Omental fat pad (tissue), 3 donors: ENCODE measurements at regions not wholly inside any gene's neighbourhood (a gene's known extent, or its start where the extent isn't known, plus 50 kb on each side); places are given as distances from the start of the nearest gene placed in this dataset.
A peak's percentile ranks its signal among the peaks of the same experiment; 100 is the strongest.

ENCODE experiments used
- ATAC-seq: fragments of 150-250 bp; one replicate; pipeline ENCODE4 v1.9.1; 2016; ENCODE audit warnings: mild to moderate bottlenecking, moderate library complexity; ENCODE audit not compliant: low FRiP score
- DNase-seq: peaks from one replicate; pipeline ENCODE4 v3.0.0-alpha.2; 2019; ENCODE audit warnings: low spot score
- TF ChIP-seq, protein P1 (sequence below), 3 donors: fragments of 450-650 bp; IDR thresholded peaks; one replicate each; pipeline ENCODE4 v1.5.1; 2016 to 2017; ENCODE audit warnings: antibody characterized with exemption in 3 of 3, mild to moderate bottlenecking in 3 of 3, moderate library complexity in 2 of 3

DNA sequence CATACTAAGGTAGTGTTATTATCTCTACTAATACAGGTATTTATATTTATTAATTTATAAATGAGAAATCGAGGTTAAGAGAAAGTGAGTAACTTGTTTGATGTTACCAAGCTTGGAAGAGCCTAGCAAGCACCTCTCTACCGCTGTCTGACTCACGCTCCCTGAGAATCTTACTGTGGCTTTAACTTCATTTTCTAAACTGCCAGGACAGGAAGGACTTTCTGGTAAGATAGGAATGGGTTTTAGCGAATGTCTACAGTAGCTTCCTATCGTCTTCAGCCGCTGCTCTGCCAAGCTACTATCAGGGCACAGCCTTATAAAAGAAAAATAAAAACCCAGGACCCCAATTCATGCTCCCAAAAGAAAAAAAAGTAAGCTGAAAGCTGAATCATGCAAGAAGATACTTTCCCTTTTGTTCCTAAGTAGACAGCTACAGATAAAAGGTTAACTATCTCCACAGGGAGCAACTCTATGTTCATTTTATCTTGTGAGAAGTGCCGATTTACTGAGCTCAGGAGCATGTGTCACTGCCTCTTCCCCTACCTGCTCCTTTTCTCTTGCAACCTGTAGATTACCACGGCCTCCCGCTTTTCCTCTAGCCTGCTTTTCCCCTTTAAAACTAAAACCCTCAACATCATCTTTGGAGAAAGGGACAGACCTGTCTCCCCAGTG is 60.2 kb downstream of the THNSL1 start:
- TF ChIP-seq, protein P1, sequence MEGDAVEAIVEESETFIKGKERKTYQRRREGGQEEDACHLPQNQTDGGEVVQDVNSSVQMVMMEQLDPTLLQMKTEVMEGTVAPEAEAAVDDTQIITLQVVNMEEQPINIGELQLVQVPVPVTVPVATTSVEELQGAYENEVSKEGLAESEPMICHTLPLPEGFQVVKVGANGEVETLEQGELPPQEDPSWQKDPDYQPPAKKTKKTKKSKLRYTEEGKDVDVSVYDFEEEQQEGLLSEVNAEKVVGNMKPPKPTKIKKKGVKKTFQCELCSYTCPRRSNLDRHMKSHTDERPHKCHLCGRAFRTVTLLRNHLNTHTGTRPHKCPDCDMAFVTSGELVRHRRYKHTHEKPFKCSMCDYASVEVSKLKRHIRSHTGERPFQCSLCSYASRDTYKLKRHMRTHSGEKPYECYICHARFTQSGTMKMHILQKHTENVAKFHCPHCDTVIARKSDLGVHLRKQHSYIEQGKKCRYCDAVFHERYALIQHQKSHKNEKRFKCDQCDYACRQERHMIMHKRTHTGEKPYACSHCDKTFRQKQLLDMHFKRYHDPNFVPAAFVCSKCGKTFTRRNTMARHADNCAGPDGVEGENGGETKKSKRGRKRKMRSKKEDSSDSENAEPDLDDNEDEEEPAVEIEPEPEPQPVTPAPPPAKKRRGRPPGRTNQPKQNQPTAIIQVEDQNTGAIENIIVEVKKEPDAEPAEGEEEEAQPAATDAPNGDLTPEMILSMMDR (IDR thresholded peaks at IDR 0.05) = no peak
- DNase-seq = no peak
- ATAC-seq = no peak

GRCh38 chr10:25078658-25079431 is 62.4 kb downstream of the THNSL1 start:
- ATAC-seq (no peak), DNase-seq (no peak)
- TF ChIP-seq, protein P1 (IDR thresholded peaks at IDR 0.05) = no peak

DNA sequence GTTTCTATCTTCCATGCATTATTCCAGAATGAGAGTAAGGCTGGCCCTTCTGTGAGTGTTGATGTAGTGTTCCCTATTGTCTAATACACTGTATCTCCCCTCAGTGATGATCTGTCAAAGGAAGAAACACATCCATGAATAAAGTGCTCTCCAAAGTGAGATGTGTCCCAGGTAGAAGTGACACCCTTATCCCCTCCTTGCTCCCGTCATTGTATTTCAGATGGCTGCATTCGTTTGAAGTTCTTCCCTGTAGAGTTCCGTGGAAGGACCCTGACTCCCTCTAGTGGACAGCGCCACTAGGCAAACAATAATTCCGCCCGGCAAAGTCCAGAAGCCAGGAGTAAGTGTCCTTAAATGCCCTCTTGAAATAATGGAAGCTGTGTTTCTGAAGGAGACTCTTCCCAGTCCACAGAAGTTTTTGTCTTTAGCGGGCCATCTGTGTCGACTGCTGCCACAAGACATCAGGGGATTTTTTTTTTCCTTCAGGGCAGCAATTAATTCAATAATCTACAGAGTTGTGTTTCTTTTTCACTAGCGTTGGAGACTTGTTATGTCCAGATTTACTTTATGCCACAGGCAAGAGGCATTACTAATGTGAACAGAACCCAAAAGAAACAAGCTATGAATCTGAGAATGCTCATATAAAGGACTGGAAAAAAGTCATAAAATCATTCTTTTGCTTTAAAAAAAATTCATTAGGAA is 64.6 kb downstream of the THNSL1 start:
- TF ChIP-seq, protein P1 (IDR thresholded peaks at IDR 0.05) = peak in 2 of 3 donors; percentile 63 to 65
- ATAC-seq (peak; percentile 95), DNase-seq (peak; percentile 70)

DNA sequence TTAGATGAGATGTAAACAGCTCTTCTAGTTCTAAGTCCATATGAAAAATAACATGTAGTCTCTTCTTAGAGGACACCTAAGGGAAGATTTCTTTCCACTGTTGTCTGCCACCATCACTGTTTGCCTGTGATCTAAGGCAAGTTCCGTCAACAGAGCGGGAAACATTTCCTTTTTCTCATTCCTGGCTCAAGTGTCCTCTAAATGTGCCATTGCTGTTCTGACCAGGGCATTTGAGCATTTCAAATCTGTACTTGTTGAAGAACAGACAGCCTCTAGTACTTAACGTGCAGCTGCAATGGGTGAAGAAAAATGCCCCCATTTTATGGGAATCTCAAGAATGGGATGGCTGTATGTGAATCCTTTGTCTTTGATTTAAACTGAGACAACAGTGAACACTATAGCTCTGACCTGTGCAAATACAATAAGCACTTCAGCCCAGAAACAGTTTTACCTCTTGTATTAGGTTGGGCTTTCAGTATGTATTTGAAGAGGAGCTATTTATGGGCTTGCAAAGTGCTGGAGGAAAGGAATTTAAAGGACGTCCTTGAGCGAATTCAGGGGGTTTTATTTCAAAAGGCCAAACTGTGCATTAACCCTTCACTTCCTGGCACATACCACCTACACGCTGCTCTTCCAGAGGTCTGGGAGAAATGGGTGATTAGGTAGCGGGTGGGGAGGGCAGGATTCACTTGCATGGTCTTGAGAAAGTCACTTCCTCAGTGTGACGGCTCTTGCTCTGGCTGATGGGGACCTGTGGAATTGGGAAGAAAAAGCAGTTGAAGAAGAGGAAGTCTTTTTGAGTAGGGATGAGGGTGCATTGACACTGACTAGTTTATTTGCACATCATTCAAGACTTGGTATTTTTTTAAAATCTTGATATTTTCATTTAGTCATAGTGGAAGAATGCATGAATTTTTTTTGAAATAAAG is 66.1 kb downstream of the THNSL1 start:
- ATAC-seq (no peak), DNase-seq (no peak)
- TF ChIP-seq, protein P1 (IDR thresholded peaks at IDR 0.05) = no peak

GRCh38 chr10:25083546-25084111 is 67.2 kb downstream of the THNSL1 start:
- DNase-seq (no peak), ATAC-seq (no peak)
- TF ChIP-seq, protein P1 (IDR thresholded peaks at IDR 0.05) = no peak

DNA sequence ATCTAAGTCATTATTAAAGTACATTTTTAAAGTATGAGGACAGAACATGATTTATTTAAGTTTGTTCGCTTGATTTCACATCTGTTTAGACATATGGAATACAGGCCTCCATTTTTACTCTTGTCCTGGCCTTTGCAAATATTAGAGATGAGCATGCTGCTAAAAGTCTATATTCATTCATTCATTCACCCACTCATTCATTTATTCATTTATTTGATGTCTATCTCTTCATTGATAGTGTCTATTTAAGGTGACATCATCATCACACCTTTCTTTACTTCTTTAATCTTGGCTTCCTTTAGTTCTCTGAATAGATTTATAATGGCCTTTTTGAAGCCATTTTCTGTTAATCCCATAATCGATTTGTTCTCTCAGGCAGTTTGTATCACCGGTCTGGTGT is 68.0 kb downstream of the THNSL1 start:
- TF ChIP-seq, protein P1 (IDR thresholded peaks at IDR 0.05) = no peak
- no peak for DNase-seq

More for the DNA sequence above, 68.0 kb downstream of the THNSL1 start:
- no peak for ATAC-seq
